Spleen (tissue), 11 donors: ENCODE measurements at regions not wholly inside any gene's neighbourhood (a gene's known extent, or its start where the extent isn't known, plus 50 kb on each side); places are given as distances from the start of the nearest gene placed in this dataset.
"Not testable (repeated sequence)": the region's sequence is repeated elsewhere in the genome, so short reads cannot be mapped to it uniquely, and the experiment has no call there.

Source experiments
- DNase-seq: peaks from one replicate; pipeline ENCODE4 v3.0.0-alpha.2; 2020
- H3K27ac ChIP-seq, 8 donors: fragments of 200-600 bp; sonication (generic) in 7 of 8; 1 replicate in 4 of 8; 2 replicates in 4 of 8; pipeline versions ENCODE4 v1.5.0 to v1.8.0; 2016 to 2021; ENCODE audit warnings: inconsistent platforms in 4 of 8, mild to moderate bottlenecking in 4 of 8, moderate library complexity in 1 of 8
- H3K27me3 ChIP-seq, 7 donors: fragments of 200-600 bp; sonication (generic) in 6 of 7; replicated peaks in 1 of 7; 1 replicate in 4 of 7; 2 replicates in 3 of 7; pipeline versions ENCODE4 v1.5.0 to v1.8.0; 2016 to 2021; ENCODE audit warnings: inconsistent platforms in 3 of 7, mild to moderate bottlenecking in 1 of 7
- H3K36me3 ChIP-seq, 6 donors: fragments of 200-600 bp; sonication (generic) in 5 of 6; 1 replicate in 4 of 6; 2 replicates in 2 of 6; pipeline versions ENCODE4 v1.5.0 to v1.8.0; 2016 to 2021; ENCODE audit warnings: inconsistent platforms in 2 of 6
- H3K4me1 ChIP-seq, 6 donors: fragments of 200-600 bp; sonication (generic) in 5 of 6; 1 replicate in 3 of 6; 2 replicates in 3 of 6; pipeline versions ENCODE4 v1.5.0 to v1.8.0; 2016 to 2021; ENCODE audit warnings: inconsistent platforms in 3 of 6
- H3K4me3 ChIP-seq, 8 donors: fragments of 200-600 bp; sonication (generic) in 7 of 8; 1 replicate in 4 of 8; 2 replicates in 4 of 8; pipeline versions ENCODE4 v1.5.0 to v1.8.0; 2016 to 2021; ENCODE audit warnings: inconsistent platforms in 4 of 8, mild to moderate bottlenecking in 4 of 8, moderate library complexity in 2 of 8
- H3K9me3 ChIP-seq, 8 donors: fragments of 200-600 bp; sonication (generic) in 7 of 8; 1 replicate in 4 of 8; 2 replicates in 4 of 8; pipeline versions ENCODE4 v1.5.0 to v1.8.0; 2016 to 2021; ENCODE audit warnings: inconsistent platforms in 4 of 8
- POLR2A ChIP-seq, 3 donors: fragments of 450-650 bp; IDR thresholded peaks; one replicate each; pipeline ENCODE4 v1.5.1; 2017; ENCODE audit warnings: antibody characterized with exemption in 3 of 3, mild to moderate bottlenecking in 1 of 3
- POLR2AphosphoS5 ChIP-seq, 3 donors: sonication (generic); formaldehyde crosslinking; IDR thresholded peaks; one replicate each; pipeline ENCODE4 v1.5.1; 2017; ENCODE audit warnings: antibody characterized with exemption in 3 of 3
- WGBS, 5 donors: extraction: QIAGEN DNeasy Blood & Tissue Kit in 3 of 5; methylation state at CpG; one replicate each; pipeline versions ENCODE4 v1.1.5 to v1.1.7; 2013 to 2018; 5-methylcytosine and 5-hydroxymethylcytosine counted together
- intact Hi-C: fragments of 100-400 bp; cut with DNase I; formaldehyde crosslinking; loops from one replicate; pipeline ENCODE4 v1.15.0; 2023; ENCODE audit warnings: low total_unique reads
- TF ChIP-seq, protein P1 (sequence below), 11 experiments: fragments of 200-600 bp in 7 of 11; fragments of 450-650 bp in 4 of 11; sonication (generic) in 4 of 11; IDR thresholded peaks in 8 of 11; conservative IDR thresholded peaks in 3 of 11; 1 replicate in 7 of 11; 2 replicates in 4 of 11; pipeline versions ENCODE4 v1.4.0 to v1.8.0; 2016 to 2021; ENCODE audit warnings: antibody characterized with exemption in 11 of 11, inconsistent platforms in 4 of 11, mild to moderate bottlenecking in 1 of 11
- donor health status: healthy with polysubstance abuse.
- donor health status: DM: no; HTN: no; CAD: no; lungs with moderate emphysema.
- donor health status: DM: no; HTN: no; CAD: no.
- donor health status: Bipolar disorder and iron deficiency.
- donor health status: healthy.
- donor health status: DM: no; HTN: no; CAD: no.
- donor health status: DM: yes; HTN: yes; CAD: no.

GRCh38 chr2:88994856-88995255 is 303.4 kb downstream of the RPIA start:
- H3K4me3 ChIP-seq, H3K27ac ChIP-seq, H3K4me1 ChIP-seq, H3K36me3 ChIP-seq, H3K9me3 ChIP-seq, intact Hi-C loops, H3K27me3 ChIP-seq, DNase-seq: not testable (repeated sequence)
- WGBS, 5 donors: no CpG with 5 or more reads among the region's 1 CpG

GRCh38 chr2:88996588-88996987 is 305.1 kb downstream of the RPIA start:
- H3K9me3 ChIP-seq, H3K27ac ChIP-seq, DNase-seq, H3K4me3 ChIP-seq, H3K4me1 ChIP-seq, intact Hi-C loops, H3K36me3 ChIP-seq, H3K27me3 ChIP-seq: not testable (repeated sequence)

DNA sequence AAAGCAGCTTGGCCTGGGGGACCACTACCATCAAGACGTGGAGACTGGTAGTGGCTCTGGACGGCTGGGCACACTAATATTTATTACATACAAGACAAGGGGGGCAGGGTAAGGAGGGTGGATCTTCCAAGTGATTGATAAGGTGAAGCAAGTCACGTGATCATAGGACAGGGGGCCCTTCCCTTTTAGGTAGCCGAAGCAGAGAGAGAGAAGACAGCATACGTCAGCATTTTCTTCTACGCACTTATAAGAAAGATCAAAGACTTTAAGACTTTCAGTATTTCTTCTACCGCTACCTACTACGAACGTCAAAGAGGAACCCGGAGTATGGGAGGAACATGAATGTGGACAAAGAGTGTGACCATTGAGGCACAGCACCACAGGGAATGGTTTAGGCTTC is 307.9 kb downstream of the RPIA start:
- 87 to 93% (median 91%) methylated on average over 10 of the region's 10 CpGs for WGBS, 5 donors

DNA sequence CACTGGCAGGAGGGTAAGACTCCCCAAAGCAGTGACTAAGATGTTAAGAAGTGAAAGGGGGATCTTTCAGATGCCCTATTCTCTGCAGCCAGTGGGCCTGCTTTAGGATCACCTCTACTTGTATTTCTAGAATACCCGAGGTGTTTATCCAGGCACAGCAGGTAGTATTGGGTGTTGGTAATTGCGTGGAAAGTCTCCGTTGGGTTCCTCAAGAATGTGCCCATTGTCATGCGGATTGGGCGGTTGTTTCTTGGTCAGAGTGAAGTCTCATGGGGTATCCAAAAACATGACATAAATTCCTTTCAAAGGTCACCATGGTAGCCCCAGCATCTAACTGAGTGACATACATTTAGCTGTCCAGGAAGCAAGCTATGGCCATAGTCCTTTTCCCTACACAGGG is 308.8 kb downstream of the RPIA start:
- intact Hi-C loops: no loop called here
- Histone ChIP-seq H3K9me3 (no peaks in the 10 kb centered on the region), H3K27me3 (no peaks in the 10 kb centered on the region), H3K4me1 (no peaks in the 10 kb centered on the region), H3K36me3 (no peaks in the 10 kb centered on the region), H3K4me3 (no peak overlapping the region), H3K27ac (no peak overlapping the region)
- no peak for DNase-seq
- TF ChIP-seq POLR2A (IDR thresholded peaks at IDR 0.05): no peak
- no peak for TF ChIP-seq POLR2AphosphoS5 (IDR thresholded peaks at IDR 0.05)
- TF ChIP-seq, protein P1, sequence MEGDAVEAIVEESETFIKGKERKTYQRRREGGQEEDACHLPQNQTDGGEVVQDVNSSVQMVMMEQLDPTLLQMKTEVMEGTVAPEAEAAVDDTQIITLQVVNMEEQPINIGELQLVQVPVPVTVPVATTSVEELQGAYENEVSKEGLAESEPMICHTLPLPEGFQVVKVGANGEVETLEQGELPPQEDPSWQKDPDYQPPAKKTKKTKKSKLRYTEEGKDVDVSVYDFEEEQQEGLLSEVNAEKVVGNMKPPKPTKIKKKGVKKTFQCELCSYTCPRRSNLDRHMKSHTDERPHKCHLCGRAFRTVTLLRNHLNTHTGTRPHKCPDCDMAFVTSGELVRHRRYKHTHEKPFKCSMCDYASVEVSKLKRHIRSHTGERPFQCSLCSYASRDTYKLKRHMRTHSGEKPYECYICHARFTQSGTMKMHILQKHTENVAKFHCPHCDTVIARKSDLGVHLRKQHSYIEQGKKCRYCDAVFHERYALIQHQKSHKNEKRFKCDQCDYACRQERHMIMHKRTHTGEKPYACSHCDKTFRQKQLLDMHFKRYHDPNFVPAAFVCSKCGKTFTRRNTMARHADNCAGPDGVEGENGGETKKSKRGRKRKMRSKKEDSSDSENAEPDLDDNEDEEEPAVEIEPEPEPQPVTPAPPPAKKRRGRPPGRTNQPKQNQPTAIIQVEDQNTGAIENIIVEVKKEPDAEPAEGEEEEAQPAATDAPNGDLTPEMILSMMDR (IDR thresholded peaks at IDR 0.05 in 8 of 11, conservative IDR thresholded peaks at IDR 0.05 in 3 of 11): no peak
- WGBS, 5 donors: 85 to 94% (median 87%) methylated on average over 5 of the region's 5 CpGs

More for the DNA sequence above, 307.9 kb downstream of the RPIA start:
- no peaks in the 10 kb centered on the region for H3K36me3 ChIP-seq
- no peak overlapping the region for H3K27ac ChIP-seq
- DNase-seq: no peak
- intact Hi-C loops: no loop called here
- TF ChIP-seq POLR2AphosphoS5 (IDR thresholded peaks at IDR 0.05) (no peak), POLR2A (IDR thresholded peaks at IDR 0.05) (no peak)
- TF ChIP-seq, protein P1 (IDR thresholded peaks at IDR 0.05 in 8 of 11, conservative IDR thresholded peaks at IDR 0.05 in 3 of 11): no peak
- H3K4me1 ChIP-seq: no peaks in the 10 kb centered on the region
- H3K27me3 ChIP-seq: no peaks in the 10 kb centered on the region
- H3K9me3 ChIP-seq: no peaks in the 10 kb centered on the region
- no peak overlapping the region for H3K4me3 ChIP-seq

- H3K36me3 ChIP-seq, H3K27me3 ChIP-seq, H3K4me3 ChIP-seq, H3K27ac ChIP-seq, DNase-seq, intact Hi-C loops, H3K4me1 ChIP-seq: not testable (repeated sequence)
- H3K9me3 ChIP-seq: peaks cover 0 to 12% (median 9%) of the 10 kb centered on the region in 8 donors
- 71 to 89% (median 75%) methylated on average over 1 of the region's 1 CpG for WGBS, 5 donors
These were observed 312.8 kb downstream of the RPIA start for GRCh38 chr2:89004238-89004637.

- H3K9me3 ChIP-seq, H3K36me3 ChIP-seq, H3K27ac ChIP-seq, intact Hi-C loops, DNase-seq, H3K4me1 ChIP-seq, H3K4me3 ChIP-seq, H3K27me3 ChIP-seq: not testable (repeated sequence)
- WGBS, 5 donors: 58 to 69% (median 61%) methylated on average over 3 to 4 of the region's 4 CpGs
These were observed 329.1 kb downstream of the RPIA start for GRCh38 chr2:89020566-89020965.

DNA sequence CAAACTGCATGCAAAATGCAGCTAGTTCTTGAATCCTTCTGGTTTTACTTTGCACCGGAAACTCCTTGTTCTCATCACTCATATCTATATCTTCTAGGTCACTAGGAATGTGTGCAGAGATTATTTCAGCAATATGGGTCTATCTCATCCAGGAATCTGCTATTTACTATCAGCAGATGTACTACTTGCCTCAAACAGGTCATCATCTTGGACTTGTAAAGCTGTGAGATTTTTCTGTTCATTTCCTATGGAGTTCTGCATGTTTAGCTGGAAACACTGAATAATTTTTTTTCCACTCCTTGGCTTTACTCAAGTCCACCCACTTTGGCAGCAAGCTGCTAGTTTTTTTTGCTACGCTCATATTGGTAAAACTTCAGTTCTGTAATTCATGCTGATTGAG is 334.8 kb downstream of the RPIA start:
- H3K9me3 ChIP-seq, DNase-seq, H3K27me3 ChIP-seq, H3K4me1 ChIP-seq, H3K4me3 ChIP-seq, H3K36me3 ChIP-seq, intact Hi-C loops, H3K27ac ChIP-seq: not testable (repeated sequence)
- 84 to 89% (median 89%) methylated on average over 2 of the region's 2 CpGs for WGBS, 5 donors

DNA sequence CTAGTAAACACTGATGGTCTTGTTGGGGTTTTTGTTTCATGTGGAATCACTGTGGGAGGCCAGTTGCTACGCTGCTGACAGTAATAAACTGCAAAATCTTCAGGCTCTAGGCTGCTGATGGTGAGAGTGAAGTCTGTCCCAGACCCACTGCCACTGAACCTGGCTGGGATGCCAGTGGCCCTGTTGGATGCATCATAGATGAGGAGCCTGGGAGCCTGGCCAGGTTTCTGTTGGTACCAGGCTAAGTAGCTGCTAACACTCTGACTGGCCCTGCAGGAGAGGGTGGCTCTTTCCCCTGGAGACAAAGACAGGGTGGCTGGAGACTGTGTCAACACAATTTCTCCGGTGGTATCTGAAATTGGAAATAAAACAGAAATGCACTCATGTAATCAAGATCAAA is 335.6 kb downstream of the RPIA start:
- H3K36me3 ChIP-seq, H3K9me3 ChIP-seq, intact Hi-C loops, DNase-seq, H3K4me1 ChIP-seq, H3K27ac ChIP-seq, H3K4me3 ChIP-seq, H3K27me3 ChIP-seq: not testable (repeated sequence)
- 70 to 79% (median 76%) methylated on average over 1 to 2 of the region's 2 CpGs for WGBS, 5 donors
